Keratinocyte (primary cell): ENCODE measurements at regions not wholly inside any gene's neighbourhood (a gene's known extent, or its start where the extent isn't known, plus 50 kb on each side); places are given as distances from the start of the nearest gene placed in this dataset.

Source experiments
- CTCF ChIP-seq, 3 experiments: IDR thresholded peaks in 1 of 3; conservative IDR thresholded peaks in 1 of 3; optimal IDR thresholded peaks in 1 of 3; 2 replicates in 2 of 3; 3 replicates in 1 of 3; pipeline versions ENCODE3 to v1.5.1; 2011; ENCODE audit warnings: low read length in 3 of 3, mild to moderate bottlenecking in 3 of 3, moderate library complexity in 2 of 3, control low read depth in 1 of 3, inconsistent platforms in 1 of 3; ENCODE audit not compliant: insufficient read depth in 2 of 3; ENCODE audit errors: extremely low read depth in 1 of 3
- EZH2 ChIP-seq: IDR thresholded peaks from one replicate; pipeline ENCODE4 v1.6.1; 2012; ENCODE audit warnings: inconsistent platforms, mild to moderate bottlenecking, low read length, moderate library complexity

GRCh38 chr12:13918897-13919296 is 62.5 kb downstream of the GRIN2B start:
- TF ChIP-seq CTCF (optimal IDR thresholded peaks at IDR 0.05 in 1 of 3, IDR thresholded peaks at IDR 0.05 in 1 of 3, conservative IDR thresholded peaks at IDR 0.05 in 1 of 3; ENCODE audit: extremely low read depth in 1 of 3, insufficient read depth in 2 of 3, low read length in 3 of 3) (no peak), EZH2 (no peak)
